Spleen (tissue), 11 donors: ENCODE measurements at regions not wholly inside any gene's neighbourhood (a gene's known extent, or its start where the extent isn't known, plus 50 kb on each side); places are given as distances from the start of the nearest gene placed in this dataset.

Experiments used
- DNase-seq: peaks from one replicate; pipeline ENCODE4 v3.0.0-alpha.2; 2020
- H3K27ac ChIP-seq, 8 donors: fragments of 200-600 bp; sonication (generic) in 7 of 8; 1 replicate in 4 of 8; 2 replicates in 4 of 8; pipeline versions ENCODE4 v1.5.0 to v1.8.0; 2016 to 2021; ENCODE audit warnings: inconsistent platforms in 4 of 8, mild to moderate bottlenecking in 4 of 8, moderate library complexity in 1 of 8
- H3K27me3 ChIP-seq, 7 donors: fragments of 200-600 bp; sonication (generic) in 6 of 7; replicated peaks in 1 of 7; 1 replicate in 4 of 7; 2 replicates in 3 of 7; pipeline versions ENCODE4 v1.5.0 to v1.8.0; 2016 to 2021; ENCODE audit warnings: inconsistent platforms in 3 of 7, mild to moderate bottlenecking in 1 of 7
- H3K36me3 ChIP-seq, 6 donors: fragments of 200-600 bp; sonication (generic) in 5 of 6; 1 replicate in 4 of 6; 2 replicates in 2 of 6; pipeline versions ENCODE4 v1.5.0 to v1.8.0; 2016 to 2021; ENCODE audit warnings: inconsistent platforms in 2 of 6
- H3K4me1 ChIP-seq, 6 donors: fragments of 200-600 bp; sonication (generic) in 5 of 6; 1 replicate in 3 of 6; 2 replicates in 3 of 6; pipeline versions ENCODE4 v1.5.0 to v1.8.0; 2016 to 2021; ENCODE audit warnings: inconsistent platforms in 3 of 6
- H3K4me3 ChIP-seq, 8 donors: fragments of 200-600 bp; sonication (generic) in 7 of 8; 1 replicate in 4 of 8; 2 replicates in 4 of 8; pipeline versions ENCODE4 v1.5.0 to v1.8.0; 2016 to 2021; ENCODE audit warnings: inconsistent platforms in 4 of 8, mild to moderate bottlenecking in 4 of 8, moderate library complexity in 2 of 8
- H3K9me3 ChIP-seq, 8 donors: fragments of 200-600 bp; sonication (generic) in 7 of 8; 1 replicate in 4 of 8; 2 replicates in 4 of 8; pipeline versions ENCODE4 v1.5.0 to v1.8.0; 2016 to 2021; ENCODE audit warnings: inconsistent platforms in 4 of 8
- CTCF ChIP-seq, 11 experiments: fragments of 200-600 bp in 7 of 11; fragments of 450-650 bp in 4 of 11; sonication (generic) in 4 of 11; IDR thresholded peaks in 8 of 11; conservative IDR thresholded peaks in 3 of 11; 1 replicate in 7 of 11; 2 replicates in 4 of 11; pipeline versions ENCODE4 v1.4.0 to v1.8.0; 2016 to 2021; ENCODE audit warnings: antibody characterized with exemption in 11 of 11, inconsistent platforms in 4 of 11, mild to moderate bottlenecking in 1 of 11
- POLR2A ChIP-seq, 3 donors: fragments of 450-650 bp; IDR thresholded peaks; one replicate each; pipeline ENCODE4 v1.5.1; 2017; ENCODE audit warnings: antibody characterized with exemption in 3 of 3, mild to moderate bottlenecking in 1 of 3
- POLR2AphosphoS5 ChIP-seq, 3 donors: sonication (generic); formaldehyde crosslinking; IDR thresholded peaks; one replicate each; pipeline ENCODE4 v1.5.1; 2017; ENCODE audit warnings: antibody characterized with exemption in 3 of 3
- WGBS, 5 donors: extraction: QIAGEN DNeasy Blood & Tissue Kit in 3 of 5; methylation state at CpG; one replicate each; pipeline versions ENCODE4 v1.1.5 to v1.1.7; 2013 to 2018; 5-methylcytosine and 5-hydroxymethylcytosine counted together
- intact Hi-C: fragments of 100-400 bp; cut with DNase I; formaldehyde crosslinking; loops from one replicate; pipeline ENCODE4 v1.15.0; 2023; ENCODE audit warnings: low total_unique reads
- donor health status: healthy with polysubstance abuse.
- donor health status: DM: no; HTN: no; CAD: no; lungs with moderate emphysema.
- donor health status: DM: no; HTN: no; CAD: no.
- donor health status: Bipolar disorder and iron deficiency.
- donor health status: healthy.
- donor health status: DM: no; HTN: no; CAD: no.
- donor health status: DM: yes; HTN: yes; CAD: no.

DNA sequence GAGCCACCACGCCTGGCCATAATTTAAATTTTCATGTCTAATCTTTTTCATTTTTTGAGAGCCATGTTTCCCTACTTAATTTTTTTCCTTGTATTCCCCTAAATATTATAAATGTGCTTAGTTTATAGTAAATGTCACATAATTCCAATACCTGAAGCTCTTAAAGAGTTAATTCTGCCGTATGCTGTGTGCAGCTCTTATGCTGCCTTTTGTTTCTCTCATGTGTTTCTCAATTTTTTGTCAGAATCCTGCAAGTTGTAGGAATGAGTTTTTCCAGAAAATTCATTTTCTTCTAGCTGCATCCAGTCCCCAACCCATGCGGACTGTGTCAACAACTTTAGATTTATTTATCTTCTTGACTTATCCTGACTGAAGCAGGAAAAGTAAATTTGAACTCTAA is 90.9 kb upstream of the ROBO2 start:
- Histone ChIP-seq H3K36me3 (no peaks in the 10 kb centered on the region), H3K4me3 (no peak overlapping the region), H3K9me3 (no peaks in the 10 kb centered on the region), H3K27me3 (no peaks in the 10 kb centered on the region), H3K4me1 (no peaks in the 10 kb centered on the region), H3K27ac (no peak overlapping the region)
- no peak for TF ChIP-seq POLR2AphosphoS5 (IDR thresholded peaks at IDR 0.05)
- no peak for TF ChIP-seq CTCF (IDR thresholded peaks at IDR 0.05 in 8 of 11, conservative IDR thresholded peaks at IDR 0.05 in 3 of 11)
- TF ChIP-seq POLR2A (IDR thresholded peaks at IDR 0.05): no peak
- DNase-seq: no peak
- WGBS, 5 donors: 68 to 93% (median 79%) methylated on average over 3 of the region's 3 CpGs
- intact Hi-C loops: no loop called here

GRCh38 chr3:76949462-76949861 is 90.4 kb upstream of the ROBO2 start:
- 83 to 90% (median 84%) methylated on average over 9 of the region's 9 CpGs for WGBS, 5 donors
- no peaks in the 10 kb centered on the region for H3K9me3 ChIP-seq
- H3K36me3 ChIP-seq: no peaks in the 10 kb centered on the region
- no peak for TF ChIP-seq POLR2AphosphoS5 (IDR thresholded peaks at IDR 0.05)
- TF ChIP-seq POLR2A (IDR thresholded peaks at IDR 0.05): no peak
- TF ChIP-seq CTCF (IDR thresholded peaks at IDR 0.05 in 8 of 11, conservative IDR thresholded peaks at IDR 0.05 in 3 of 11): no peak
- DNase-seq: no peak
- intact Hi-C loops: no loop called here
- no peak overlapping the region for H3K4me3 ChIP-seq
- H3K27ac ChIP-seq: no peak overlapping the region
- H3K4me1 ChIP-seq: no peaks in the 10 kb centered on the region
- no peaks in the 10 kb centered on the region for H3K27me3 ChIP-seq

GRCh38 chr3:76950590-76950989 is 89.3 kb upstream of the ROBO2 start:
- intact Hi-C loops: no loop called here

DNA sequence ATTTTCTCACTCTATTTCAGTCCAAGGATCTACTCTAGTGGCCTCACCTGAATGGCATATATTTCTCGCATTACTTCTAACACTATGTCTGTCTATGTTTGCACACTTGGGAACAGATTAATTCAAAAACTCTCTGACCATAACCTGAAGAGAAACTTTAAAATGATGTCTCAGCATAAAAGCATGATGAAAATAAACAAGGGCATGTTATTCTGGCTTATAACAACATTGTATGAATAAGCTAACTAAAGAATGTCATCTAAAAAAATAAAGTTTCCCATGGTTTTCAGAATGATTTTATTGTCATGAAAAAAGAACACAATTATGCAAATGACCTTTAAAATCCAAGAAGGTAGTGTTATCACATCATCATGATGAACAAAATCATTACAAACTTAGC is 85.5 kb upstream of the ROBO2 start:
- intact Hi-C loops: no loop called here
- Histone ChIP-seq H3K4me1 (no peaks in the 10 kb centered on the region), H3K36me3 (no peaks in the 10 kb centered on the region), H3K9me3 (no peaks in the 10 kb centered on the region), H3K27me3 (no peaks in the 10 kb centered on the region), H3K4me3 (no peak overlapping the region), H3K27ac (no peak overlapping the region)
- WGBS, 5 donors: 87 to 96% (median 93%) methylated on average over 1 of the region's 1 CpG
- no peak for DNase-seq
- TF ChIP-seq POLR2A (IDR thresholded peaks at IDR 0.05) (no peak), POLR2AphosphoS5 (IDR thresholded peaks at IDR 0.05) (no peak), CTCF (IDR thresholded peaks at IDR 0.05 in 8 of 11, conservative IDR thresholded peaks at IDR 0.05 in 3 of 11) (no peak)

More at GRCh38 chr3:76950590-76950989, 89.3 kb upstream of the ROBO2 start:
- no peak for DNase-seq
- Histone ChIP-seq H3K27me3 (no peaks in the 10 kb centered on the region), H3K4me1 (no peaks in the 10 kb centered on the region), H3K36me3 (no peaks in the 10 kb centered on the region), H3K9me3 (no peaks in the 10 kb centered on the region), H3K27ac (no peak overlapping the region), H3K4me3 (no peak overlapping the region)
- 77 to 91% (median 86%) methylated on average over 3 of the region's 3 CpGs for WGBS, 5 donors
- TF ChIP-seq POLR2A (IDR thresholded peaks at IDR 0.05) (no peak), CTCF (IDR thresholded peaks at IDR 0.05 in 8 of 11, conservative IDR thresholded peaks at IDR 0.05 in 3 of 11) (no peak), POLR2AphosphoS5 (IDR thresholded peaks at IDR 0.05) (no peak)
